HG03342 (cell line): ENCODE measurements at regions not wholly inside any gene's neighbourhood (a gene's known extent, or its start where the extent isn't known, plus 50 kb on each side); places are given as distances from the start of the nearest gene placed in this dataset.
"Not testable (repeated sequence)": the region's sequence is repeated elsewhere in the genome, so short reads cannot be mapped to it uniquely, and the experiment has no call there.

Experiments used
- ATAC-seq: cut with Tn5 transposase; IDR thresholded peaks from one replicate; pipeline ENCODE4 v1.9.1; 2021; ENCODE audit warnings: mild to moderate bottlenecking, moderate library complexity; ENCODE audit not compliant: unreplicated experiment

DNA sequence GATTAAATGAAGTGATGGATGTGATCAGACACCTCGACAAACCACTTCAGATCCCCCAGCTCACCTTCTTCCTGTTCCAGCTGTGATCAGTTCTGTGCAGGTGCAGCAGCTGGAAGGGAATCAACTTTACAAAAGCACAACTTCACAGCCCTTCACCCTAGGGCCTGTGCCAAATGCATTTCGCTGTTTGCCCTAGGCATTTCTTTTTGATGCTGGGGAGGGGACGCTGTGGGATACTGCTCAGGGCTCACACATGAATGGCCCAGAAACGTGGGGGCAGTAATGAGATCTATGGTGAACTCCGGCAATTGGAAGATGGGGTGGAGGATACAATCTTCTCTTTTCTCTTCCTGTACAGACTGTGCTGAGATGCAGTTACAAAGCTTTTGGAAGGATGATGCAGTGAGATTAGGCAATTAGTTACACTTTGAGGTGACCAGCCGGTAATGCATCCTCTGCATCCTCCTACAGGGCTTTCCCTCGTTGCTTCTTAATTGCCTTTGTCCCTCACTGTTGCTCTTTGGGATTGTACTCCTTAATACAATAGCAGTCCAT, 215.1 kb upstream of the PITX2 start:
- no peak for ATAC-seq

DNA sequence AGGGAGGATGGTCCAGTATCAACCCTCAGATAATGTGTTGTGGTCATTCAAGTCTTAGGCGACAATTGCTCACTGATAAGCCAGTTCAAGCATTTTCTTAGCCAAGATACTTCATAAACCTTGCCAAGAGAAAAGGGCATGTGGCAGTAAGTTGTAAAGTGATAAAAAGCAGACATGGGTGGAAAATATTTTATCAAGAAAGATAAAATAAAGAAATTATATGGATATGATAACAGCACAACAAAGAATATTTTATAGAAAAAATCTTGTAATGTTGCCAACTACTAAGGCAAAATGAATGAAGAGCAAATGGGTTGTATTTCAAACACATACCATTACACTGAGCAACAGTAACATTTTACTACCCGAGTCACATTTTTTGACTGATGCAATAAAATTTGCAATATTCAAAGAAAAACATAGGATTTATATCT, 217.4 kb upstream of the PITX2 start:
- ATAC-seq: no peak

GRCh38 chr4:110848787-110849186, 225.9 kb upstream of the PITX2 start:
- no peak for ATAC-seq

DNA sequence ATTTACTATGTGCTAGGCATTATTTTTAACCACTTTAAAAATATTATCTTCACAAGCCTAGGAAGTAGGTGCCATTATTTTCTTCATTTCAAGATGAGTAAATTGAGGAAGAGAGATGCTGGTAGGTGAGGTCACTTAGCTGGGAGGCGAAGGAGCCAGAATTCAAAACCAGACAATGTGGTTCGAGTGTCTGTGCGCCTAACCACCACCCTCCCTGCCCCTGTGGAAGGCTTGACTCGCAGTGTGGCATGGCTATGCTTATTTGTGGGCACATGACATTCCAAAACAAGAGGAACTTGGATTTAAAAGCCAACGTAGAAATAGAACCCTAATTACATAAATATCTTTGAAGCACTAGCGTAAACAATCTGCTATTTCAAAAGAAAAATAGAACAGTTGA, 226.6 kb upstream of the PITX2 start:
- no peak for ATAC-seq

- ATAC-seq: no peak
Observed at GRCh38 chr4:110850461-110851442, 227.9 kb upstream of the PITX2 start.

GRCh38 chr4:110851989-110852388, 229.1 kb upstream of the PITX2 start:
- ATAC-seq: no peak

DNA sequence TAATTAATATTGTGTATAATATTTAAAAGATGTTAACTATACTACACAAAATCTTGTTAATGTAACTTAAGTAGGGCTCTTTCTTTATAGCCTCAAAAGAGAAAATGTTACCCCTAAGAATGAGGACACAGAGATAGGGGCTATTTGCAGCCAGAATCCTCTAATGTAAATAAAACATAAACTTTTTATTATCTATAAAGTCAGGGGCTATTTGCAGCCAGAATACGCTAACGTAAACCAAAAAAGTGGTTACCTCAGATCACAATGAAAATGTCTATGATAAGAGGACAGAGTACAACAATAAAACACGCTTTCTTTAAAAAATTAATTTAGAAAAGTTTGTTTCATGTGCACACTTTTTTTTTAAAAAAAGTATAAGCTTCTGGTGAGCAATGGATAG, 229.9 kb upstream of the PITX2 start:
- ATAC-seq: no peak

DNA sequence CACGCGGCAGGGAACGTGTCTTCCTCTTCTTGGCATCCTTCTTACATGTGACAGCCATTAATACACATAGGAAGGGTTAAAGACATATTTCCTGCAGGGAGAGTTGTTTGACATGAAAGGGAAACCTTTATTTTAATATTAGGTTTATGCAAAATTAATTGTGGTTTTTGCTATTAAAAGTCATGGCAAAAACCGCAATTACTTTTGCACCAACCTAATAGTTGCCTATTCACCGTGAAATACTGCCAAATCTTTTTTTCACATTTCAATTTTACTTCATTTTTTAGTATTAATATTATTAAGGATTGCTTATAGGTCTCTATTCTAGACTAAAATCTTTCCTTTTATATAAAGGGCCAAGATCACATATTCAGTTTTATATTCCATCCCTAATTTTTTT, 230.4 kb upstream of the PITX2 start:
- ATAC-seq: no peak

GRCh38 chr4:110854021-110854678, 231.3 kb upstream of the PITX2 start:
- no peak for ATAC-seq

- no peak for ATAC-seq
Observed at GRCh38 chr4:110860125-110860524, 237.2 kb upstream of the PITX2 start.

DNA sequence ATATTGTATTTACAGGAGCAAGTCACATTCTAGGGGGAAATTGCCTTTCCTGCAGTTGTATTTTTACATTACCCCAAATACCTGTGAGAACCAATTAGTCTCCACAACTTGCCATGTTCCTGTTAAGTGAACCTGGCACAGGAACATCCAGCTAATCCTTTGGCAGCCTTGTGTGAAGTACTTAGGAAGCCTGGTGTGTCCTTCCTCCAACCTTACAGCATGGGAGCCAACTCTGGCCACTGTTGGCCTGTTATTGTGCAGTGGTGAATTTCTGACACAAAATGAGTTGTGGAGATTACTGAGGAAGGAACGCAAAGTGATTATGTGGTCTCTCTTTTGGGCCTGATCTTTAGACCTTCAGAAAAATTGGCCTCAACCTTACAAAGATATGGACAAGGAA, 238.0 kb upstream of the PITX2 start:
- no peak for ATAC-seq

DNA sequence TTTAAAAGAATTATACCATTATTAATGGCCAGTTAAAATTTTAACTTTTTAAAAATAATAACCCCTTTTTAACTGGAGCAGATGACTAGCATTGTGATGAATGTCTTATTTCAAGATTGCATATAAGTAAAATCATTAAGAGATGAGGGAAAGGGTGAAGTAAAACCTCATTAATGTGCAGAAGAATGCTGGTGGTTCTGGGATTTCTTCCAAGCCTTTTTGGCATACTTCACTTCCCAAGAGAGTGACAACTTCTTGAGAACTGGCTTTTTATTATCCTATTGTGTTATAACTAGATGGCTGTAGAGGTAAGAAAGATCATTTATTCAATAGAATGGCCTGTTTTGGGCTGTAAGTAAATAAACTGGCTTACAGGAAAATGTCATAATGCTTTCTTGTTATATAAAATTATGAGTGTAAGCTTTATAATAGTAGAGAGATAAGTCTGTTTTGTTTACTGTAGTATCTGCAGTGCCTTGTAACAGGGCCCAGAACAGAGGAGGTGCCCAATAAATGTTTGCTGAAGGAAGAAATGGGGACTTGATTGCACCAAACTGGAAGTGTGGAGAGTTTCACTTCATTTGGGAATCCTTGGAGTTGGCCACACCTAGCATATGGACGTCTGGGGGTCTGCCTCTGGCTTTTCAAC, 242.9 kb upstream of the PITX2 start:
- ATAC-seq: no peak

DNA sequence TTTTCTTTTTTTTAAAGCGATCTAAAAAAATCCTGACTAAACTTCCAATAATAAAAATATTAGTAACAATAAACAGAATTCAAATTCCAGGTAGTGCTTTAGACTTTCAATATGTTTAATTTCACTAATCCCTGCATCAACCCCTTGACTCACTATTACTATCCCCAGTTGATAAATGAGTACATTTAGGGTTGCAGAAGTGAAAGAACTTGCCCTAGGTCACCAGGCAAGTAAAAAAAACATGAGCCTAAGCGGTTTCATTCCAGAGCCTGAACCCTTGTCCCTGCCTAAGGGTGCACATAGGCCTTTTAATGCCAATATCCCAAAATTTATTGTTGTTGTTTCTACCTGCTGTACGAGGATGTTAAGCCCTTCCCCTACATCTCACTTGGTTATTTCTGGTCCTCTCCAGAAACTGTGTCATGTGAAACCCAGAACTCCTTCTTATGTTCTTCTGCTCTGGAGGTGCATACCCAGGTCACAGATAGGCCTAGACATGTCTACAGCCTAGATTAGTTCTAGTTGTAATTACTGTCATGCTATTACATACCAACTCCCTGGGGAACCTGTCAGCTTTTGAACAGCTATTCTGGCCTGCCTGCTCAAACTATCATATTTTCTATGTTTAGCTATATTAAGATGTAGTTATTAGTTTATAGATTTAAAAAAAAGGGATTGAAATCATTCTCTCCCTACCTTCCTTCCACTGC, 244.5 kb upstream of the PITX2 start:
- ATAC-seq: peak; percentile 59

- ATAC-seq: no peak
Observed at GRCh38 chr4:110867981-110868720, 245.3 kb upstream of the PITX2 start.

DNA sequence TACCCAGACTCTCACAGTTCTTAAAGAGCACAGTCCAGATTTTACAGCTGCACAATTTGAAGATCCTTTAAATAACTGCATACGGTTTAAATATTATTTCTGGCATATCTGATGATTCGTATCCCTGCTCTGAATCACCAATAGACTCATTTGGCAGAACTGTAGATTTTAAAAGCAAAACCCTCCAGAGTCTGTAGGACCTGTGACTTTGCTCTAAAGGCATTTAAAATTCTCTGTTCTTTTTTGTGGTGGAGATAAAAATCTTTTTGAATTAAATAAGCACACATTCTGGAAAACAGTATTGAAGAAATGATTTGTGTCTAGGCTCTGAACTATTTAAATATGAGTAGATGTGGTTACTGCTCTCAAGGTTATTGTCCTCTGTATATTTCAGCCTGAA, 246.2 kb upstream of the PITX2 start:
- ATAC-seq: no peak

GRCh38 chr4:110869862-110870572, 247.1 kb upstream of the PITX2 start:
- peak; percentile 87 for ATAC-seq

- not testable (repeated sequence) for ATAC-seq
Observed at GRCh38 chr4:110876214-110876613, 253.3 kb upstream of the PITX2 start.

DNA sequence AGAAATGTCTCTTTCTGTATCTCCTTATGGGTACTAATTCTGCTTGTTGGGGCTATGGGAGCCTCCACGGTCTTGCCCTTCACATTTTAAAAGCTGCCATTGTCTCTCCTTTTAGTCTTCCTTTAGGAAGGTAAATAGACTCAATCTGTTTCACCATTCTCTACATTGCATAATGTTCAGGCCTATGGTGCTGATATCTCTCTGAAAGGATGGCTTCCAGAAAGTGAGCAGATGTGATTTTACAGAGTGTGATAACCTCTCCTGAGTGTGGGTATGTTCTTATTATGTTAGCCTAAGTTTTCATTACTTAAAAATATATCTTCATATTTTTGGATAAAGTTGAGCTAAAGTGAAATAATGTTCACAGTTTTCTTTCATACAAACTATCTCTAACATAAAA, 254.0 kb upstream of the PITX2 start:
- no peak for ATAC-seq

GRCh38 chr4:110877778-110878370, 255.0 kb upstream of the PITX2 start:
- no peak for ATAC-seq
